HG03039 (cell line): ENCODE measurements at regions not wholly inside any gene's neighbourhood (a gene's known extent, or its start where the extent isn't known, plus 50 kb on each side); places are given as distances from the start of the nearest gene placed in this dataset.
A peak's percentile ranks its signal among the peaks of the same experiment; 100 is the strongest.
"Not testable (repeated sequence)": the region's sequence is repeated elsewhere in the genome, so short reads cannot be mapped to it uniquely, and the experiment has no call there.

Source experiments
- ATAC-seq: cut with Tn5 transposase; IDR thresholded peaks from one replicate; pipeline ENCODE4 v1.9.1; 2021; ENCODE audit warnings: mild to moderate bottlenecking, moderate library complexity; ENCODE audit not compliant: unreplicated experiment

DNA sequence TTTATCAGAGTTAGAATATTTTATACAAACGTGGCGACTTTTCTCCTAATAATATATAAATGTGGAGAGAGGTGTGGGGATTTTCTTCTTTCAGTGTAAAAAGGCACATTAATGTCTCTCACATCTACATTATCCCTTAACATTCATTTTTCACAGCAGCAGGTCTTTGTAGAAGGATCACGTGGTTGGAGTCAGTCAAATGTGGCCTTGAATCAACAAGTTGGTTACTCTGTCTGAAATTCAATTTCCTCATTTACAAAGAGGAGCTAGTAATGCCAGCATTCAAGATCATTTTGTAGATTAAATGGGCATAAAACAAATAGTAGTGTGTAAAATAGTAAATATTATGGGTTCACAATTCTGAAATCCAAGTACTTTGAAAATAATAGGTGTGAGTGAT lies 183.1 kb upstream of the SEMA3E start:
- no peak for ATAC-seq

DNA sequence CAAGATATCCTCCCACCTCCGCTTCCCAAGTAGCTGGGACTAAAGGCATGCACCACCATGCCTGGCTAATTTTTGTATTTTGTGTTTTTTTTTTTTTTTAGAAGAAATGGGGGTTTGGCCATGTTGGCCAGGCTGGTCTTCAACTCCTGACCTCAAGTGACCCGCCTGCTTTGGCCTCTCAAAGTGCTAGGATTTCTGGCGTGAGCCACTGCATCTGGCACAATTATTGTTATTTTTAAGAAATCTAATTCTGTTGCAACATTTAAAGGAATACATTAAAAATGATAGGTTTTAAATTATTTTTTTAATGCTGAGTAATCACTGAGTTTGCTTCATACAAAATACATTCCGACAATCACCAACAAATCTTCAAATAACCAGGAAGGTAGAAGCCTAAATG lies 178.1 kb upstream of the SEMA3E start:
- no peak for ATAC-seq

DNA sequence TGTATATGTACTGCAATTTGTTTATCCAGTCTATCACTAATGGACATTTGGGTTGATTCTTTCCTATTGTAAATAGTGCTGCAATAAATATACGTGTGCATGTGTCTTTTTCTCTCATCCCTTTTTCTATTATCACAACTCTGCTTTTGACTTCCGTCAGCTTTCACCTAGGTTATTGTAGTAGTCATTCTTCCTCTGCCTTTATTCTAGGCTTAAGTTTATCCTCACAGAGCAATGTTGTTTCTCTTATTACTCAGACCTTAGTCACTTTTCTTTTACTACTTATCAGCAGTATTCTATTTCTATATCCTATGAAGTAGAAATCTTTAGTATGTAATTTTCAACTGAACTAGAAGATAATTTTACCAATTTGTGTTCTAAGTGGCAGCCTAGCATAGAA lies 175.3 kb upstream of the SEMA3E start:
- ATAC-seq = no peak

DNA sequence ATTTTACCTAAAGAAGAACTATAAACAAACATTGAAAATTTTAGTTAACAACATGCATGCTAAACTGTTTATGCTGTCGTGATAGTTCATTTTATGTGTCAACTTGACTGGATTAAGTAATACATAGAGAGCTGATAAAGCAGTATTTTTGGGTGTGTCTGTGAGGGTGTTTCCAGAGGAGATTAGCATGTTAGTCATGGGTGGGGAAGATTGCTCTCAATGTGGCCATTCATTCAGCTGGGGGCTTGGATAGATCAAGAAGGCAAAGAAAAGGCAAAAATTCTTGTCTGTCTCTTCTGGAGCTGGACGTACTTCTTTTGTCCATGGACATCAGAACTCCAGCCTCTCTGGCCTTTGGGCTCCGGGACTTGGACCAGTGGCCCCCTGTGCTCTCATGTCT lies 172.9 kb upstream of the SEMA3E start:
- no peak for ATAC-seq

DNA sequence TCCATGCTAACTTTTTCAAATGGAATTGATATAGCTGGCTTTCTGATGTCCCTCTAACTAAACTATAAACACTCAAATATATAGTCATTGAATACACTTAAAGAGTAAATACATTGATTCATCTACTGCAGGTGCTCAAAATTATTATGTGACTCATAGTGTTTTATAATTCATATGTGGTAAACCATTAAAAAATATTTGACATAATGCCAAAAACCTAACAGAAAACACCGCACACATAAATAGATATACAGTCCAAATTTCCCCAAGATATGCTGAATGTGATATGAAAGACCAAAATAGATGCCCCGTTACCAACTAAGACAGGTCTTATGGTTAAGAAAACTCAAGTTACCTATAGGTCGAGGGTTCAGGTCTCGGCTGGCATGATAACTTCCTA lies 171.7 kb upstream of the SEMA3E start:
- ATAC-seq = no peak

DNA sequence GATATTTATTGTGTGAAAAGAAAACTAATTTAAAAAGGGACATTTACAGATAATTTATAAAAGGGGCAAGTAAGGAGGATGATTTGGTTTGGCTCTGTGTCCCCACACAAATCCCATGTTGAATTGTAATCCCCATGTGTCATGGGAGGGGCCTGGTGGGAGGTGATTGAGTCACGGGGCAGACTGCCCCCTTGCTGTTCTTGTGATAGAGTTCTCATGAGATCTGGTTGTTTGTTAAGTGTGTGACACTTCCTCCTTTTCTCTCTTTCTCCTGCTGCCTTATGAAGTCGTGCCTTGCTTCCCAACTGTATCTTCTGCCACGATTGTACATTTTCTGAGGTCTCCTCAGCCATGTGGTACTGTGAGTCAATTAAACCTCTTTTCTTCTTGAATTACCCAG lies 171.0 kb upstream of the SEMA3E start:
- ATAC-seq = no peak

DNA sequence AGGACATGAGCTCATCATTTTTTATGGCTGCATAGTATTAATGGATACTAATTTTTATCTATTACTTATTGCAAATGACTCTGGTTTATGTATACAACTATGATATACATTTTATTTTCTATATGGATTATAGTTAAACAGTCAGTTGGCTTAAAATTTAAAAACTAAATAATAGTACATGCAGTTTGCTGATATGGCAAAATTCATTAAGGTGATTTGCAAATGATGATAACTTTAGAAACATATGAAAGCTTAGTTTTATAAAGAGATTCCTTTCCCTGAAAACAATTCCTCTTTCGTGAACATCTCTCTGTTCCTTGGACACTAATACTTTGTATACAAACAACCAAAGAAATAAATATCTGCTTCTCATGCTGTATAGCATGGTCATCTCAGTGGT lies 165.5 kb upstream of the SEMA3E start:
- ATAC-seq = no peak

DNA sequence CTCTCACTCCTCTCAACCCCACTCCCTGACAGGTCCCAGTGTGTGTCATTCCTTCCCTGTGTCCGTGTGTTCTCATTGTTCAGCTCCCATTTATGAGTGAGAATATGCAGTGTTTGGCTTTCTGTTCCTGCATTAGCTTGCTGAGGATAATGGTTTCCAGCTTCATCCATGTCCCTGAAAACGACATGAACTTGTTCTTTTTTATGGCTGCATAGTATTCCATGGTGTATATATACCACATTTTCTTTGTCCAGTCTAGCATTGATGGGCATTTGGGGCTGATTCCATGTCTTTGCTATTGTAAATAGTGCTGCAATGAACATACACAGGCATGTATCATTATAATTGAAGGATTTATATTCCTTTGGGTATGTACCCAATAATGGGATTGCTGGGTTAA lies 163.6 kb upstream of the SEMA3E start:
- ATAC-seq = not testable (repeated sequence)

DNA sequence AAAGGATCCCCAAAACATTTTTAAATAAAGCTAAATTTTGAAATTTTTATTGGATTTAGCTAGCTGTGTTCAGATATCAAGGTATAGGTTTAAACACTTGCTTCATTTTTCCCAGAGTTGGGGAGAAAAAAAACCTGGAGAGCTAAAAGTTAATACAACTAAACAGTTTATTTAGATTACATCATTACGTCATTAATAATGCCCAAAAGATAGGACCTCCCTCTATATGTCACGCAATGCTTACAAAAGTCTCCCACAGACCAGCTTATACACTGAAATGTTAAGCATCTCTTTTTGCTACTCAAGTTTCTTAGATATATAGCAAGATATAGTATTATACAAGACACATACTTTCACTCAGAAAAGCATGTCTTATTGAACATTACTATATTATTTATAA lies 160.0 kb upstream of the SEMA3E start:
- ATAC-seq = no peak

DNA sequence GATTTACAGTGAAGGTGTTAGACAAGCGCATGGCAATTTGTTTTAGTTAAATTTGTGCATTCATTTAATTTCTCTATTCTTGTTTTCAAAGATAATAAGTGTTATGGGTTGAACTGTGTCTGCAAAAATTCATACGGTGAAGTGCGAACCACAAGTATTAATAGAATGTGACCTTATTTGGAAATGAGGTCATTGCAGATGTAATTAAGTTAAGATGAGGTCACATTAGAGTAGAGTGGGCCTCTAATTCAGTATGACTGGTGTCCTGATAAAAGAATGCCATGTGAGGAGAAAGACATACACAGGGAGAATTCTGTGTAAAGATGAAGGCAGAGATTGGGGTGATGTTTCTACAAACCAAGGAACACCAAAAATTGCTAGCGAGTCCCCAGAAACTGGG lies 158.8 kb upstream of the SEMA3E start:
- ATAC-seq = no peak

DNA sequence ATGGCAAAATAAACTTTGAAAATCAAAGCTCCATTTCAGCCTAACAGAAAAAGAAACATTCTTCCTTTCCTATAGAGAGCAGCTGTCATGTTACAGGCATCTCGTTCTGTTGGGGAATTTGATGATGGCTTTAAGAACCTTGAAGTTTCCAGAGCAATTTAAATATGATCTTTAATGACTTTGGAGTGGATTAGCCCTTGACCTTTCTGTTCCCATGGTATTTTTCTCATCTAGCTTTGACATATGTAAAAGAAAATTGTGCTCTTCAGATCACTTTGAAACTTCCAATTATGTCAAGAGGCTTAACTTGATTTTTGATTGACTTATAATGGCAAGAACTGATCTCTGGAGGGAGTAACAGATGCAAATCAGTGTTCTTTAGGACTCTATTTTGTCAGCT lies 157.6 kb upstream of the SEMA3E start:
- ATAC-seq = no peak

DNA sequence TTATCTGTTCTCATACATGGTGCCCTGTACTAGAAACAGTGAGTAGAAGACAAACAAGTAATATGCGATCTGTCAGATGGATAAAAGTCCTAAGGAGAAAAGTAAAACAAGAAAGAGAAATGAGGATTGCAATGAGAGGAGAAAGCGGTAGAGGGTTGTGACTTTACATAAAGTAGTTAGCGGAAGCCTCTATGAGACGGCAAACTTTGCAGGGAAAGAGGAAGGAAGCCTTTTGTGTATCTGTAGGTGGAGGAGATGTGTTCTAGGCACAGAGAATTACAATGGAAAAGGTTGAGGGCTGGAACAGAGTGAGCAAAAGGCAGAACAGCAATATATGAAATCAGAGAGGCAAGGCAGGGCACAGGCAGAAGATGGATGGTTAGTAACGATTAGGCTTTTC lies 150.4 kb upstream of the SEMA3E start:
- ATAC-seq = no peak

DNA sequence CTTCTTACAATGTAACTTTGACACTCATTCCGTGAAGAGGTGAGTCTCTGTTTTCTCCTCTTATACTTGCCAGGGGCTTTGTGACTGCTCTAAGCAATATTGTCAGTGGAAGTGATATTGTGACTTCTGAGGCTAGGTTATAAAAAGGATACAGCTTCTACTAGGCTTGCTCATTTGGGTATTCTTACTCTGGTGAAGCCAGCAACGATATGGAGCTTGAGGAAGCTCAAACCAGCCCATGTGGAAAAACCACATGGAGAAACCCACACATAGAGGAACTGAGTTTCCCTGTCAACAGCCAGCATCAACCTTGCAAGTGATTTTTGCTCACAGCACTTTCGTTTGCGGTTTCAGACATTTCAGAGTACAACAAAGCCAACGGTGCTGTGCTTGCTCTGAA lies 149.6 kb upstream of the SEMA3E start:
- peak; percentile 44 for ATAC-seq

DNA sequence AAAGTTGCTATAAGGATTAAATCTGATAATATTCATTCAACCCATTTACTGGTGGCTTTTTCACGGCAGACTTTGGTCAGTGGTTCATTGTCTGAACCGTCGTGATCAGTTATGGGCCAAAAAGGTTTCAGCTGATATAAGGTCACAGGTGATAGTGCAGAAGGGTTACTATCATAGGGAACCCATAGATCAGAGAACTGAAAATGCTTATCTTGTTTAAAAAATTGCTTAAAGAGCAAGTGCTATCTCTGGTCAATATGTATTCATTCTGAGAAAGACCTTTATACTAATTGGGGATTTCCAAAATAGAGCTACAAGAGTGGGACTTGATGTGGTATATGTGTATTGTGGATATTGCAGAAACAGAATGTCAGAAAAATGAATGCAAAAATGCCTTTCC lies 147.8 kb upstream of the SEMA3E start:
- peak; percentile 39 for ATAC-seq

DNA sequence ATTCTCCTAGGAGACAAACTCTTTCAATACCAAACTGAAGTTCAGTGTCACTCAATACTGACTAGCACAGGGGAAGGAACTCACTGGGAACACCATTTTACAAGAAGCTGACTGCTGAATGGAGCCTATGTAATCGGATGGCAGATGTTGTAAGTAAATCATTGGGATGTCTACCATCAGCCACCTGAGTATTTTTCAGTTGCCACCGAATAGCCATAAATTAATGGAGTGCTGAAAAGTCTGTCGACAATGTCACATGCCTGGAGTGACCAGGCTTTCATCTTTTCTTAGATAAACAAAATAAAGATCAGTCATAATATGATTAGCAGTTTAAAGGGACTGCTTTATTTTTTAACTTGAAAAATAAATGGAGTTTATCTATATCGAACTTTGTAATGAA lies 145.9 kb upstream of the SEMA3E start:
- ATAC-seq = no peak

DNA sequence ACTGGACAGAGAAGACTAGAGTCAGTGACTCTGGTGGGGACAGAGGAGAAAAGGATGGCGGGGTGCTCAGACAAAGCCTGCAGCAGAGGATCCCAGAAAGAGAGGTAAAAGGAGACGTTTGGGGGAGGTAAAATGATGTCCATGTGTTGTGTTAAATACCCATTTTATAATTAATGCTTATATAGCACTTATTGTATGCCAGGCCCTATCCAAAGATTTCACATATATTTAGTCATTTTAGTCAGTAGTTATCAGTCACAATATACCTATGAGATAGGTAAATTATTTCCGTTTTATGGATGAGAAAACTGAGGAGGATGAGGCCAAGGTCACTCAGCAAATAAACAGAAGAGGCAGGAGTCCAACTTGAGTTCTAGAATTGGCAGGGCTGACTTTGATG lies 144.6 kb upstream of the SEMA3E start:
- no peak for ATAC-seq

DNA sequence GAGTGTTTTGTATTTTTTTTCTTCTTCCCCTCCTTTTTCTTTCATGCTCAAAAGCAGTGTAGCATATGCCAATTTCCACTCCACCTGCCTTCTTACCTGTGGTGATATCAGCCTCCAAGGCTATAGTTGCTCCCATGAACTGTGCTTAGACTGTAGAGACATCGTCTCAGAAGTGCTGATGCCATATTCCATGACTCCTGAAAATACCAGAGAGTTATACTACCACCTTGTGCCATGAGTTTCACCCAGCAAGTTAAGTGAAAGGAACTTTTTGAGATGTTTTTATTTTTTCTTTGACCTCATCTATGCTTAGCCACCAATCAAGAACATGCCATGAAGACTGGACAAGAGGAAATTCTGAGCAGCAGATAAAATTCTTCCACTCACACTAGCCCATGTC lies 142.8 kb upstream of the SEMA3E start:
- ATAC-seq = no peak

DNA sequence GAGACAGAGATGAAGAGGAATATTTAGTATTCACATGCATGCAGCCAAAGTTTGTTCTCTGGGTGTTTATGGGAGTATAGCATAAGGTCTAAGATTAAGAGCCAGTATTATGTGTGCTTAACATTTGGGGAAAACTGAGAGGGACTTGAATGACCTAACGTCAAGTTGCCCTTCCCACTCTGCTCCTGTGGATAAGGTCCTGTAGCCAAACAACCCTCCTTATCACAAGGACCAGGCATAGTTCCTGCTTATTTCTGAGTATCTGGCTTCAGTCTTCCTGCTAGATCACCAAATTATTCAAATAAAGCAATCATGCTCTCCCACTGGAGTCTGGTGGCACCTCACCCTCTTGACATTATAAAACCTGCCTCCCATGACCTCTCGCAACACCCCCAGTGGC lies 137.9 kb upstream of the SEMA3E start:
- no peak for ATAC-seq

DNA sequence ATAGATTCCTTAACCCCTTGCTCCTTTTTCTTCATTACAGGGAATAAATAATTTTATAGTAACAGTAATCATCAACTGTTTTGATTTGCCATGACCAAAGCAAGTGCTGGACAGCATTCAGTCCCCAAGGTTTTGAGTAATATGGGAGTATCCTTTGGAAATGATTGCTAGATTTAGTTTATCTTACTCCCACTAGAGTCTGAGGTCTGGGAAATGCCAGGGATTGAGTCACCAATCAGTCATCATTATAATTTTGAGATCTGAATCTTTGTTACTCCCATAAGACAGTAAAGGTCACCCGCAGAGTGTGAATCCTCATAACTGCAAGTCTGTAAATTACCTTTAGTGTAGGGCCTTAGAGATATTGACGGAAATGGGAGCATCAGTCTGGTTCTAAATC lies 133.7 kb upstream of the SEMA3E start:
- ATAC-seq = no peak

DNA sequence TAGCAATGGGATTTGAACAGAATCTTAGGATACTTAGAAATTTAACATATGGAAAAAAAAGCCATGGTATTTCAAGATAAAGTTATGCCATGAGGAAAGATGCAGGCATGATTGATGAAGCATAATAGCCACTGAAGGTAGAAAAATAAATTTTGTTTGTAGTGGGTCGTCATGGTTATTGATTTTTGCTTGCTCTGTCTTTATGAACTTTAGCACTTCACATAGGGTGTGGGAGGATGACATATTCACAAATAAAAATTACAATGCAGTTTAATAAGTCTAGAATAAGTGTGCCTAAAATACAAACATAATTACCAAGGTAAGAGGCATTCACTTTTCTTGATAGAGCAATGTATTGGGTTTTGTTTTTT lies 129.1 kb upstream of the SEMA3E start:
- no peak for ATAC-seq

DNA sequence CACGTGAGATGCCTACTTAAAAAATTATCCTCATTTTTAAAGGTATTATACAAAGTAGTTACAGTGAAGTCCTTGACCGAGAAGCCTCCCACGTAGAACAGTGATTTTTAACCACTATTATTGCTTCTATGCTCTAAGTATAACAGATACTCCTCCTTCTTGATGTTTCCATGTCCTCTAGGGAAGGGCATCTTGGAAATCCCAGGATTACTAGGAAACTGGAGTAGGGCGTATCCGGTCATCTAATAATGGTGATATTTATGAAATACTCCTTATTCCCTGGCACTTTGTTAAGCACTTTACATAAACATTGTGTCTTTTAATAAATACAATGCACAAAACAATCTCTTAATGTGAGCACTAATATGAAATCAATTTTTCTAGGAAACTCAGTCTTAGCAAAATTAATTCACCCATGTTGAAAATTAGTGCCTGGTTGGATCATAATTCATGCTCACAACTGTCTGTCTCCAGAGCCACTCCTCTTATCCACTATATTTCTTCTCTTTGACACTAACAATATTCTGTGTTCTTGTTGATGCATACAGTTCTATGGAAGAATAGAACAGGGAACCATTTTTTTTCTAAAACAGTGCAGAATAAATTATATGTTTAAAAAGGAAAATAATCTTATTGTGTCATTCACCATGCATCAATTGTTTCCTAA lies 128.6 kb upstream of the SEMA3E start:
- no peak for ATAC-seq

DNA sequence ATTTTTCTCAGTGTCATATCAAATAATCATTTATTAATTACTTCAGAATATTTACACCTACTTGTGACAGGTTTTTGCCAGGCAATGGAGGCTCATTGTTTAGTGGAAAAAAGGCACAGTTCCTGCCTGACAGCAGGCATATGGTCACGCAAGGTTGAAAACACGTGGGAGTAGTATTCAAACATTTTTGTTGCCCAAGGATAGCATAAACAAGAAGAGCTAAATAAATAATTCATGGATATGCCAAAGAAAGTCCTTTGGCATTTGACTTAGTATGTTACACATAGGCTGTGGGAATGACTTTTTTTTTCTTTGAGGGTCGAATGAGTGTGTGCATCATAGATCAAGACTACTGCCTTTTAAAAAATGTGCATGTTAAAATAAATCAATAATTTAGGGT lies 120.5 kb upstream of the SEMA3E start:
- ATAC-seq = no peak

DNA sequence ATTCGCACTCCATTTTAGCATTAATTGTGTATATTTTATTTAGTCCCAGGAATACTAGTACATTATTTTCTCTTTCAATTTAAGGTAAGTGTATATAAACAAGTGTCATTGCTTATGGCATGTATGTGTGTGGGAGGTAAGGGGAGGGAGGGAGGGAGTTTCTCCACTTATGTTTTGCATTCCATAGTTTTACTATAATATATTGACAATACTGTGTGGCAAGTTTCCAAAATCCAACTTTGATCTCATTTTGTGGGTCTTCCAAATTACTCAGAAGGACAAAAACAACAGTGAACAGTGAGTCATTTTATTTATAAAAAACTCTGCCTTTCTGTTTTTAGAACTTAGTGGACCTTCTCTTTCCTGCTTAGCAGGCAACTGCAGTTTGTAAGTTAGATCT lies 102.3 kb upstream of the SEMA3E start:
- ATAC-seq = no peak

DNA sequence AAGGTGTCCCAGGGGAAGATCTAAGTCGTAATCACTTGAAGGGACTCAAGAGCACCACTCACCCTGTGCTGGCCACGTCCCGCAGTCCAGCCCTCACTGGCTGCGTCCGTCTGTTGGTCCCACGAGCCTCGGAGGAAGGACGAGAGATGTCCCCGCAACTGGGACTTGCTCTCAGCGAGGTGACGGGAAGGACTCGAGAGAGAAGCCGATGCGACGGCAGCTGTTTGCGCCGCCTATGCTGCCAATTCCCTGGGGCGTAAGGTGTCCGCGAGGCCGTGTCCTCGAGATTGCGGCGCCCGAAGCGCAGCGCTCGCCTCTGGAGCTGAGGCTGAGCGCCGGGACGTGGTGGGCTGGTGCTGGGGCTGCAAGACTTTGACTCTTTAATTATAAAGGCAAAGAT lies 100.6 kb upstream of the SEMA3E start:
- ATAC-seq = no peak
